ENCODE measurements at regions not wholly inside any gene's neighbourhood (a gene's known extent, or its start where the extent isn't known, plus 50 kb on each side); places are given as distances from the start of the nearest gene placed in this dataset.

- TF ChIP-seq POLR2AphosphoS5 (IDR thresholded peaks at IDR 0.05; ENCODE audit: low read depth) (no peak), REST (IDR thresholded peaks at IDR 0.05; ENCODE audit: insufficient replicate concordance, low read depth) (no peak)
Observed at GRCh38 chr2:41180387-41180786, 728.5 kb upstream of the SLC8A1 start.

Data from HL-60 (cell line).